AG09319 (cell line): ENCODE measurements at regions not wholly inside any gene's neighbourhood (a gene's known extent, or its start where the extent isn't known, plus 50 kb on each side); places are given as distances from the start of the nearest gene placed in this dataset.

Experiments used
- DNase-seq: peaks from one replicate; pipeline ENCODE4 v3.0.0-alpha.2; 2010; ENCODE audit warnings: low read depth; ENCODE audit errors: extremely low read depth
- TF ChIP-seq, protein P1 (sequence below): IDR thresholded peaks from 2 replicates; pipeline ENCODE4 v1.5.1; 2011; ENCODE audit warnings: low read depth, mild to moderate bottlenecking, inconsistent platforms, low read length, moderate library complexity

DNA sequence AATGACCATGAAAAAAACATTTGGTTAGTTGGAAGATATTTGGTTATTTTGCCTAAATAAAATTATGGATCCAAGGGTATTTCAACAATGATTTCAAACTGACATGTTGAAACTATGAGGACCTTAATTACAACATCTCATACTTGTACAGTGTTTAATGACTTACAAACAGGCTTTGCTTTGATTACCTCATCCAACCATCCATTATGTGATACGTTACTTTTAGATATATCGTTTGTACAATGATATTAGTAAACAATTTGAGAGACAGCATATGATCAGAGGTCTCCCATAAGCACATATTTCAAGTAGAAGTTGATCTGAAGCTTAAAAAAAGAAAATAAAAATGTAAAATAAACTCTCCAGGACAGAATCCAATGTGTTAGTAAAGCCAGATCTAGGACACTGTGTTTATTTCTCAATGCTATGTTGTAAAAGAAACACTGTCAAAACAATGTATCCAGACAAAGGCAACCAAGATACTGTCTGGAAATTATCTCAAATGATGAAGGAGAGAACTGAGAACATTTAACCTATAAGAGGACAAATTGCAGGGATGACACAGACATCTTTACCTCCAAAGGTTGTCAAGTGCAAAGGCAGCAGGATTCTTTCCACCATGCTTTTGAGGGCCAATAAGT is 116.0 kb upstream of the TARS1 start:
- DNase-seq: no peak
- TF ChIP-seq, protein P1, sequence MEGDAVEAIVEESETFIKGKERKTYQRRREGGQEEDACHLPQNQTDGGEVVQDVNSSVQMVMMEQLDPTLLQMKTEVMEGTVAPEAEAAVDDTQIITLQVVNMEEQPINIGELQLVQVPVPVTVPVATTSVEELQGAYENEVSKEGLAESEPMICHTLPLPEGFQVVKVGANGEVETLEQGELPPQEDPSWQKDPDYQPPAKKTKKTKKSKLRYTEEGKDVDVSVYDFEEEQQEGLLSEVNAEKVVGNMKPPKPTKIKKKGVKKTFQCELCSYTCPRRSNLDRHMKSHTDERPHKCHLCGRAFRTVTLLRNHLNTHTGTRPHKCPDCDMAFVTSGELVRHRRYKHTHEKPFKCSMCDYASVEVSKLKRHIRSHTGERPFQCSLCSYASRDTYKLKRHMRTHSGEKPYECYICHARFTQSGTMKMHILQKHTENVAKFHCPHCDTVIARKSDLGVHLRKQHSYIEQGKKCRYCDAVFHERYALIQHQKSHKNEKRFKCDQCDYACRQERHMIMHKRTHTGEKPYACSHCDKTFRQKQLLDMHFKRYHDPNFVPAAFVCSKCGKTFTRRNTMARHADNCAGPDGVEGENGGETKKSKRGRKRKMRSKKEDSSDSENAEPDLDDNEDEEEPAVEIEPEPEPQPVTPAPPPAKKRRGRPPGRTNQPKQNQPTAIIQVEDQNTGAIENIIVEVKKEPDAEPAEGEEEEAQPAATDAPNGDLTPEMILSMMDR: no peak

DNA sequence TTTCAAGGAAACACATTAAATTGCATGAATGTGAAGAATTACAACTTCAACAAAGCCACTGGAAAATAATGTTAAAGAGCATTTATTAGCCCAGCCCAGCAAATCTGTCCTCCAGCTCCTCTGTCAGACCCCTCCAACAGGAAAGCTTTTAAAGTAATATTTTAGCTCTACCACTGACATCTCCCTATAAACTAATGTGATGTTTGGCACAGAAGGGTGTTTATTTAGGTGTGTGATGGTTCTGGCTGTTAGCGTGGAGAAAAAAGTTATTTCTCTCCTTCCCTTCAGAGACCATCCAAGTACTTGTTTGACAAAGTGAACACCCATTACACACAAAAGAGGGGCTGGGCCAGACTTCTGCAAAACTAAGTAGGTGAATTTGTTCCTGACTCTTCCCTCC is 111.9 kb upstream of the TARS1 start:
- no peak for DNase-seq
- TF ChIP-seq, protein P1: no peak

DNA sequence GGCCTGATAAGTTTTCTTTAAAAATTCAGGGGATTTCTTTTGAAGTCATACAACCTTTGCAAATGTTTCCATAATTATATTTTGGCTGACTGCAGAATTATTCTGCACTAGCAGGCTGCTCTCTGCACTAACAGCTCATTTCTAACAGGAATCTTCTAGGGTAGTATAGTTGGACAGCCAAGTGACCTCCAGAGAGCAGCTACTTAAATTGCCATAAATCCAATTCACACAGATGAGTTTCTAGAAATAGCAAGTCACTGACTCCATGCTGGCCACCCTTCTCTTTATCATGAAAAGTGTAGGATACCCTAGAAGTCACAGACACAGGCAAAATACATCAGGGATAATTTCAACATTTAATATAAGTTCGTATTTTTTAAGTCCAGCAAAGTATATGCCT is 110.9 kb upstream of the TARS1 start:
- DNase-seq: no peak
- TF ChIP-seq, protein P1: no peak

DNA sequence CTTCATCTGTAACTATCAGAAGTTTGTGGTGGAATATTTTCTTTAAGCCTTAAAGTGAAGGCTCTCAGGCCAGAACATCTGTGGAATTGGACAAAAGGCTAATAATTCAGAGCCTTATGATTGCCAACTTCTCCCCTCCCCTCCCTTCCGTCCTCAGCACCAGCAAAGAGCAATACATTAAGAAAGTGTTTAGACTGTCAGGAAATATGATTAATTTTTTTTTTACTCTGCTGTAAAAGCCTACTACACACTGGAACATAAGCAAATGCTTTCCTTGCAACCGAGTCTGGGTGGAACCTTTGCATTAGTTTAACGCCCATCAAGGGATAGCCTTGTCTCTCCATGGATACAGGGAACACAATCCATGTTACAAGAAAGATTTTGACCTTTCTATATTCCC is 110.3 kb upstream of the TARS1 start:
- TF ChIP-seq, protein P1: no peak
- no peak for DNase-seq

DNA sequence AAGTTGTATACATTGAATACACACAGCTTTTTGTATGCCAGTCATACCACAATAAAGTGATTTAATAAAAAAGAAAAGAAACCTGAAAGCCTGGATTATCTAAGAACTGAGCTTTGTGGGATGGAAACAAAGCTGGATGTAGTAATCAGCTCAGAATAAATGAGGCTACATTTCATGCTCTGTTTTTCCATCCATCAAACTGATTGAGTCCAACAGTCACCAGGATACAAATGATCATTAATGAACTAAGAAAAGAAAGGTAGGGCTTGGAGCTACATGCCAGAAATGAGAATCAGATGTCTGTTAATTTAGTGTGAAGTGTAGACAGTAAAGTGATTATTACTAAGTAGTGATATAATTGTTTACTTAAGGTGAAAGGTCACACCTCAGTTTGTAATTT is 109.8 kb upstream of the TARS1 start:
- DNase-seq: no peak
- TF ChIP-seq, protein P1: no peak

DNA sequence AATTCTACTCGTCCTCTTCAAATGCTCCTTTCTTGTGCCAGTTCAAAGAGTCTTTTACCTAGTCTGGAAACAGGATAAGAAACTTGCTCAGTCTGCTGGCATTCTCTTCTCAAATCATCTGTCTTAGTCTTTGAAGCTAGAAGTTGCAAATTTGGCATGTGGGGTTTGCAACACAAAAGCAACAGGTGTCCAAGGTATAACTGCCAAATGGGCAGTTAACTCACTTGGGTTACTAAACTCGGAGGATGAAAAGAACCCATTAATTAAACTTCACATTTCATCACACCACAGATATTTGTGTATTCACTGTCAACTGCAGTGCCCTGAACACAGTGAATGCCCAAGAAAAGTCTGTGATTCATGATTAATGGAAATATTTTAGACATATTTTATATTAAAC is 108.0 kb upstream of the TARS1 start:
- DNase-seq: no peak
- TF ChIP-seq, protein P1: no peak

DNA sequence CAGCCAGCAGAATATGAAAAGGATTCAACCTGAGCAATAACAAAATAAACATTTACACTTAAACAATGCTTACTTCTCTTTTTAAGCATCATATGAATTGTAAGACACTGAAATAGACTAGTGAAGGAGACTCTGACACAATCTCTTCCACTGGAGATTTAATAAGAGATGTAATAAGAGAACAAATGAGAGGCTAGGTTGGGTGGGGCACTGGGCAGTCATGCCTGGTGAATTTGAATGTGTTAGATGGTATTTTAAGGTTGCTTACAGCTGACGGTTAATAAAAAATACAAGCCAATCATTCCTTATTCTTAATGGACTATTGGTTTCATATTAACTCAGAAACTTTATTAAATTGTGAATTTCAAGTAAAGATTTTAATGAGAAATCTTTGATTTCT is 105.9 kb upstream of the TARS1 start:
- DNase-seq: no peak
- TF ChIP-seq, protein P1: no peak
